Fibroblast of lung (primary cell): ENCODE measurements at regions not wholly inside any gene's neighbourhood (a gene's known extent, or its start where the extent isn't known, plus 50 kb on each side); places are given as distances from the start of the nearest gene placed in this dataset.
A peak's percentile ranks its signal among the peaks of the same experiment; 100 is the strongest.

Experiments
- DNase-seq, 2 donors: peaks; one replicate each; pipeline versions ENCODE4 v3.0.0 to v3.0.0-alpha.2; 2010; ENCODE audit warnings: low read depth in 2 of 2
- H2AFZ ChIP-seq: 2 replicates; pipeline ENCODE4 v1.5.1; 2012; ENCODE audit warnings: low read length, control low read depth, inconsistent platforms
- H3K27ac ChIP-seq: 2 replicates; pipeline ENCODE4 v1.5.1; 2011; ENCODE audit warnings: low read length, control low read depth; ENCODE audit not compliant: insufficient read depth
- H3K27me3 ChIP-seq: 2 replicates; pipeline ENCODE4 v1.5.1; 2011; ENCODE audit warnings: mild to moderate bottlenecking, low read length; ENCODE audit not compliant: control insufficient read depth, insufficient read depth
- H3K36me3 ChIP-seq: 2 replicates; pipeline ENCODE4 v1.5.1; 2011; ENCODE audit warnings: low read length; ENCODE audit not compliant: control insufficient read depth, insufficient read depth
- H3K4me1 ChIP-seq: 2 replicates; pipeline ENCODE4 v1.5.1; 2011; ENCODE audit warnings: low read length; ENCODE audit not compliant: control insufficient read depth, insufficient read depth; ENCODE audit errors: extremely low read depth
- H3K4me2 ChIP-seq: 2 replicates; pipeline ENCODE4 v1.5.1; 2011; ENCODE audit warnings: low read length, control low read depth; ENCODE audit not compliant: insufficient read depth; ENCODE audit errors: extremely low read depth
- H3K4me3 ChIP-seq, 4 experiments: fragments of 200-600 bp in 1 of 4; sonication (generic) in 1 of 4; replicated peaks in 1 of 4; 2 replicates each; pipeline ENCODE4 v1.5.1; 2011 to 2016; ENCODE audit warnings: low read length in 4 of 4, low read depth in 3 of 4, mild to moderate bottlenecking in 3 of 4, control low read depth in 2 of 4, inconsistent platforms in 1 of 4, mixed read lengths in 1 of 4; ENCODE audit not compliant: insufficient read depth in 1 of 4; ENCODE audit errors: control extremely low read depth in 1 of 4
- H3K79me2 ChIP-seq: 2 replicates; pipeline ENCODE4 v1.5.1; 2012; ENCODE audit warnings: mild to moderate bottlenecking, low read length, inconsistent platforms; ENCODE audit not compliant: control insufficient read depth, insufficient read depth
- H3K9ac ChIP-seq: 2 replicates; pipeline ENCODE4 v1.5.1; 2011; ENCODE audit warnings: mild to moderate bottlenecking, low read length, control low read depth; ENCODE audit not compliant: insufficient read depth
- H3K9me3 ChIP-seq: 2 replicates; pipeline ENCODE4 v1.5.1; 2012; ENCODE audit warnings: low read depth, low read length; ENCODE audit not compliant: control insufficient read depth, insufficient read depth
- H4K20me1 ChIP-seq: 2 replicates; pipeline ENCODE4 v1.5.1; 2011; ENCODE audit warnings: low read length; ENCODE audit not compliant: control insufficient read depth, insufficient read depth; ENCODE audit errors: extremely low read depth
- EZH2 ChIP-seq: IDR thresholded peaks from 2 replicates; pipeline ENCODE4 v1.5.1; 2012; ENCODE audit warnings: low read length, control low read depth, mild to moderate bottlenecking; ENCODE audit errors: missing control alignments
- TF ChIP-seq, protein P1 (sequence below), 2 donors: IDR thresholded peaks in 1 of 2; conservative IDR thresholded peaks in 1 of 2; 1 replicate in 1 of 2; 2 replicates in 1 of 2; pipeline ENCODE4 v1.5.1; 2011 to 2012; ENCODE audit warnings: low read length in 2 of 2, control low read depth in 1 of 2, inconsistent platforms in 1 of 2, low read depth in 1 of 2, mild to moderate bottlenecking in 1 of 2

DNA sequence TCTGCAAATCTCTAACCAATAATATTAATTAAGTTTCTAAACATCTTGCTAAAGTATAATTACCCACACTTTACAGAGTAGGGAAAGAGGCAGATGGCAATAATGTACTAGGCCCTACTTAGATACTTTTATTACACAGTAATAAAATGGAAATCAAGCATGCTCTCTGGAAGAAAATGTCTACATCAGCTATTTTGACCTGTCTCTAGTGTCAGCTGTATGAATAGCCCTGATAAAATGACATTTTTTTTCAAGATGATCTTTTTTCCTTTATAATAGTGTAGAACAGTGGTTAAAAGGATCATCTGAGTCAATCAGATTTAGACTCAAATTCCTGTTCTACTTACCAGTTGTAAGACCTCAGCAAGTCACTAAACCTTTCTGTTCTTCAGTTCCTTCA lies 397.3 kb downstream of the GRB14 start:
- Histone ChIP-seq H3K79me2 (no peaks in the 10 kb centered on the region), H3K4me3 (no peak overlapping the region), H3K9me3 (no peaks in the 10 kb centered on the region), H3K4me2 (no peak overlapping the region), H4K20me1 (no peaks in the 10 kb centered on the region), H3K4me1 (no peaks in the 10 kb centered on the region), H3K27me3 (no peaks in the 10 kb centered on the region), H3K27ac (no peak overlapping the region), H3K36me3 (no peaks in the 10 kb centered on the region), H3K9ac (no peak overlapping the region), H2AFZ (no peak overlapping the region)
- TF ChIP-seq EZH2: no peak
- TF ChIP-seq, protein P1, sequence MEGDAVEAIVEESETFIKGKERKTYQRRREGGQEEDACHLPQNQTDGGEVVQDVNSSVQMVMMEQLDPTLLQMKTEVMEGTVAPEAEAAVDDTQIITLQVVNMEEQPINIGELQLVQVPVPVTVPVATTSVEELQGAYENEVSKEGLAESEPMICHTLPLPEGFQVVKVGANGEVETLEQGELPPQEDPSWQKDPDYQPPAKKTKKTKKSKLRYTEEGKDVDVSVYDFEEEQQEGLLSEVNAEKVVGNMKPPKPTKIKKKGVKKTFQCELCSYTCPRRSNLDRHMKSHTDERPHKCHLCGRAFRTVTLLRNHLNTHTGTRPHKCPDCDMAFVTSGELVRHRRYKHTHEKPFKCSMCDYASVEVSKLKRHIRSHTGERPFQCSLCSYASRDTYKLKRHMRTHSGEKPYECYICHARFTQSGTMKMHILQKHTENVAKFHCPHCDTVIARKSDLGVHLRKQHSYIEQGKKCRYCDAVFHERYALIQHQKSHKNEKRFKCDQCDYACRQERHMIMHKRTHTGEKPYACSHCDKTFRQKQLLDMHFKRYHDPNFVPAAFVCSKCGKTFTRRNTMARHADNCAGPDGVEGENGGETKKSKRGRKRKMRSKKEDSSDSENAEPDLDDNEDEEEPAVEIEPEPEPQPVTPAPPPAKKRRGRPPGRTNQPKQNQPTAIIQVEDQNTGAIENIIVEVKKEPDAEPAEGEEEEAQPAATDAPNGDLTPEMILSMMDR (conservative IDR thresholded peaks at IDR 0.05 in 1 of 2, IDR thresholded peaks at IDR 0.05 in 1 of 2; ENCODE audit: low read depth in 1 of 2, low read length in 2 of 2): no peak
- no peak for DNase-seq

DNA sequence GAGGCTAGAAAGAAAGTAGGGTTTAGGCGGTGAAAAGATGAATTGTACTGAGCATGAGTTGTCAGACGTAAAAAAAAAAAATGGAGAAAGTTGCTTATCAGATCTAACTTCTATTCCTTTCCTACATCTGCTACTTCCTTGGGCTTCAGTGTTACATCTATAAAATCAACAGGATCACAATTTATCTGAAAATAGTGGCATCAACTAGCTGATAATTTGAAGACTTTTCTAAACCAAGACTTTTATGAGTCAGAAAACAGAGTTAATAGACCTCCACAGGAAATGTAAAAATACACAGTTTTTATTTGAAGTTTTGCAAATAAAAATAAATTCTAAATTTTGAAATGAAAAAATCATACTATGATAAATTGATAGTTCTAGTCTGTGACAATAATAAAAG lies 399.8 kb downstream of the GRB14 start:
- H3K4me2 ChIP-seq: no peak overlapping the region
- no peaks in the 10 kb centered on the region for H3K27me3 ChIP-seq
- no peak overlapping the region for H2AFZ ChIP-seq
- H3K79me2 ChIP-seq: no peaks in the 10 kb centered on the region
- H3K9ac ChIP-seq: no peak overlapping the region
- DNase-seq: no peak
- no peak for TF ChIP-seq EZH2
- TF ChIP-seq, protein P1 (conservative IDR thresholded peaks at IDR 0.05 in 1 of 2, IDR thresholded peaks at IDR 0.05 in 1 of 2; ENCODE audit: low read depth in 1 of 2, low read length in 2 of 2): no peak
- no peaks in the 10 kb centered on the region for H3K9me3 ChIP-seq
- no peak overlapping the region for H3K27ac ChIP-seq
- H3K36me3 ChIP-seq: no peaks in the 10 kb centered on the region
- no peak overlapping the region for H3K4me3 ChIP-seq
- no peaks in the 10 kb centered on the region for H4K20me1 ChIP-seq
- no peaks in the 10 kb centered on the region for H3K4me1 ChIP-seq

DNA sequence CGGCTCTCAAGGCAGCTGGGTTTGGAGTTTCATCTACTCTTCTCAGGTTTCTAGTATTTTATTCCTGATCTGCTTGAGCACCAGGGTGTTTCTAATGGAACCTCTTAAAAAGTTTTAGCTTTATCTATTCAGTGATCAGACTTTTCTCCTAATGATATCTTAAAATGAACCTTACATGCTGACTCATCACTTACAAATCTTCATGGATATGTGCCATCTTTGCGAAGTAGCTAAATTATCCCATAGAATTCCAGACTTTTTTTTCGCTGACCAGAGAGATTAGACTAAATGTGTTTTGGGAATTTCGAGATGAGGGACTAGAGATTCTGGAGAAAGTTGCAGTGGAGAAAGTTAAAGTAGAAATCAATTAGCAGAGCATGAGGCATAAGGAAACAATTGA lies 401.0 kb downstream of the GRB14 start:
- H4K20me1 ChIP-seq: no peaks in the 10 kb centered on the region
- no peak overlapping the region for H2AFZ ChIP-seq
- no peaks in the 10 kb centered on the region for H3K27me3 ChIP-seq
- H3K9me3 ChIP-seq: no peaks in the 10 kb centered on the region
- no peaks in the 10 kb centered on the region for H3K79me2 ChIP-seq
- TF ChIP-seq EZH2: no peak
- TF ChIP-seq, protein P1 (conservative IDR thresholded peaks at IDR 0.05 in 1 of 2, IDR thresholded peaks at IDR 0.05 in 1 of 2; ENCODE audit: low read depth in 1 of 2, low read length in 2 of 2): no peak
- no peak overlapping the region for H3K4me3 ChIP-seq
- H3K9ac ChIP-seq: no peak overlapping the region
- H3K4me1 ChIP-seq: no peaks in the 10 kb centered on the region
- H3K4me2 ChIP-seq: no peak overlapping the region
- no peak overlapping the region for H3K27ac ChIP-seq
- peak in 1 of 2 donors; percentile 20 for DNase-seq
- no peaks in the 10 kb centered on the region for H3K36me3 ChIP-seq
